ENCODE measurements at regions not wholly inside any gene's neighbourhood (a gene's known extent, or its start where the extent isn't known, plus 50 kb on each side); places are given as distances from the start of the nearest gene placed in this dataset.
A peak's percentile ranks its signal among the peaks of the same experiment; 100 is the strongest.

- no peaks in the 10 kb centered on the region for H3K9me3 ChIP-seq
- H3K27me3 ChIP-seq: no peaks in the 10 kb centered on the region
- TF ChIP-seq, protein P1, sequence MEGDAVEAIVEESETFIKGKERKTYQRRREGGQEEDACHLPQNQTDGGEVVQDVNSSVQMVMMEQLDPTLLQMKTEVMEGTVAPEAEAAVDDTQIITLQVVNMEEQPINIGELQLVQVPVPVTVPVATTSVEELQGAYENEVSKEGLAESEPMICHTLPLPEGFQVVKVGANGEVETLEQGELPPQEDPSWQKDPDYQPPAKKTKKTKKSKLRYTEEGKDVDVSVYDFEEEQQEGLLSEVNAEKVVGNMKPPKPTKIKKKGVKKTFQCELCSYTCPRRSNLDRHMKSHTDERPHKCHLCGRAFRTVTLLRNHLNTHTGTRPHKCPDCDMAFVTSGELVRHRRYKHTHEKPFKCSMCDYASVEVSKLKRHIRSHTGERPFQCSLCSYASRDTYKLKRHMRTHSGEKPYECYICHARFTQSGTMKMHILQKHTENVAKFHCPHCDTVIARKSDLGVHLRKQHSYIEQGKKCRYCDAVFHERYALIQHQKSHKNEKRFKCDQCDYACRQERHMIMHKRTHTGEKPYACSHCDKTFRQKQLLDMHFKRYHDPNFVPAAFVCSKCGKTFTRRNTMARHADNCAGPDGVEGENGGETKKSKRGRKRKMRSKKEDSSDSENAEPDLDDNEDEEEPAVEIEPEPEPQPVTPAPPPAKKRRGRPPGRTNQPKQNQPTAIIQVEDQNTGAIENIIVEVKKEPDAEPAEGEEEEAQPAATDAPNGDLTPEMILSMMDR (IDR thresholded peaks at IDR 0.05): no peak
Measured at GRCh38 chr5:71904852-71905251, 185.8 kb downstream of the CARTPT start.

GRCh38 chr5:71905834-71906711, 187.0 kb downstream of the CARTPT start:
- no peaks in the 10 kb centered on the region for H3K36me3 ChIP-seq
- DNase-seq (ENCODE audit: low spot score): no peak
- no peak overlapping the region for H3K27ac ChIP-seq

More at GRCh38 chr5:71904852-71905251, 185.8 kb downstream of the CARTPT start:
- Histone ChIP-seq H3K36me3 (no peaks in the 10 kb centered on the region), H3K4me3 (no peak overlapping the region), H3K4me1 (peaks cover 0 to 9% of the 10 kb centered on the region in 2 donors), H3K27ac (no peak overlapping the region)
- no peak for DNase-seq (ENCODE audit: low spot score)

GRCh38 chr5:71907001-71907588, 188.0 kb downstream of the CARTPT start:
- Histone ChIP-seq H3K36me3 (no peaks in the 10 kb centered on the region), H3K27me3 (no peaks in the 10 kb centered on the region), H3K9me3 (no peaks in the 10 kb centered on the region), H3K27ac (peak overlapping the region in 1 of 2 donors; percentile 6), H3K4me1 (peaks cover 0 to 9% of the 10 kb centered on the region in 2 donors), H3K4me3 (no peak overlapping the region)
- TF ChIP-seq, protein P1 (IDR thresholded peaks at IDR 0.05): no peak
- DNase-seq (ENCODE audit: low spot score): no peak

More at GRCh38 chr5:71905834-71906711, 187.0 kb downstream of the CARTPT start:
- TF ChIP-seq, protein P1 (IDR thresholded peaks at IDR 0.05): no peak
- Histone ChIP-seq H3K9me3 (no peaks in the 10 kb centered on the region), H3K4me1 (peaks cover 0 to 9% of the 10 kb centered on the region in 2 donors), H3K4me3 (no peak overlapping the region), H3K27me3 (no peaks in the 10 kb centered on the region)

- no peak for DNase-seq (ENCODE audit: low spot score)
- Histone ChIP-seq H3K27ac (peak overlapping the region in 1 of 2 donors; percentile 6), H3K4me1 (peaks cover 0 to 9% of the 10 kb centered on the region in 2 donors), H3K4me3 (no peak overlapping the region), H3K27me3 (no peaks in the 10 kb centered on the region), H3K9me3 (no peaks in the 10 kb centered on the region), H3K36me3 (no peaks in the 10 kb centered on the region)
- TF ChIP-seq, protein P1 (IDR thresholded peaks at IDR 0.05): no peak
Measured at GRCh38 chr5:71907608-71908145, 188.6 kb downstream of the CARTPT start.

DNA sequence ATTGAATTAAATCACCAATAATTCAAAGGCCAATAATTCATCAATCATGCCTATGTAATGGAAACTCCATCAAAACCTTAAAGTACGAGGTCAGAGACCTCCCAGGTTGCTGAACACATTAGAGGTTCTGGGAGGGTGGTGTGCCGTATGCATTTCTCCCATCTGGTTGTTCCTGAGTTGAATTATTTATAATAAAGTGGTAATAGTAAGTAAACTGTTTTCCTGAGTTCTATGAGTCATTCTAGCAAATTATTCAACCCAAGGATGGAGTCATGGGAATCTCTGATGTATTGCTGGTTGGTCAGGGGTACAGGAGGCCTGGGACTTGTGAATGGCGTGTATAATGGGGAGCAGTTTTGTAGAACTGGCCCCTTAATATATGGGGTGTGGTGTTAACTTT, 191.7 kb downstream of the CARTPT start:
- Histone ChIP-seq H3K4me3 (no peak overlapping the region), H3K4me1 (peaks cover 0 to 12% of the 10 kb centered on the region in 2 donors), H3K36me3 (no peaks in the 10 kb centered on the region), H3K9me3 (no peaks in the 10 kb centered on the region), H3K27ac (no peak overlapping the region), H3K27me3 (no peaks in the 10 kb centered on the region)
- no peak for DNase-seq (ENCODE audit: low spot score)
- TF ChIP-seq, protein P1 (IDR thresholded peaks at IDR 0.05): no peak

Measured in right atrium auricular region (tissue), 2 donors.